ENCODE measurements at regions not wholly inside any gene's neighbourhood (a gene's known extent, or its start where the extent isn't known, plus 50 kb on each side); places are given as distances from the start of the nearest gene placed in this dataset.

GRCh38 chr5:8831854-8832253 lies 714.0 kb downstream of the SEMA5A start:
- WGBS (ENCODE audit: low lambda C conversion rate) = 0% methylated on average over 1 of the region's 1 CpG
- intact Hi-C loops (cut with micrococcal nuclease; ENCODE audit: unreplicated experiment) = no loop called here
- Histone ChIP-seq H3K27ac (ENCODE audit: extremely low read length, insufficient read depth, low read length) (no peak overlapping the region), H2AFZ (ENCODE audit: low read length) (no peak overlapping the region), H3K4me2 (ENCODE audit: low read depth, low read length) (no peak overlapping the region), H3K27me3 (ENCODE audit: control insufficient read depth in 1 of 2, insufficient read depth in 2 of 2, low read length in 2 of 2) (no peaks in the 10 kb centered on the region), H3K36me3 (replicated peaks in 1 of 2; ENCODE audit: control insufficient read depth in 1 of 2, insufficient read depth in 2 of 2, low read length in 2 of 2) (no peaks in the 10 kb centered on the region), H3K4me3 (replicated peaks in 1 of 3; ENCODE audit: insufficient read depth in 1 of 3, low read depth in 2 of 3, low read length in 3 of 3) (no peak overlapping the region), H3K4me1 (ENCODE audit: insufficient read depth, low read length) (no peaks in the 10 kb centered on the region), H3K9me3 (ENCODE audit: low read length) (peaks cover 79% of the 10 kb centered on the region), H3K79me2 (ENCODE audit: insufficient read depth, low read length) (no peaks in the 10 kb centered on the region), H4K20me1 (ENCODE audit: insufficient read depth, low read length) (no peaks in the 10 kb centered on the region), H3K9ac (ENCODE audit: insufficient read depth, low read depth, low read length) (no peak overlapping the region)
- in situ Hi-C loops (cut with HindIII; ENCODE audit: extremely low pct_ligation_motif_present, low pct_unique_long_range_greater_than_20kb) = no loop called here
- no peak for ATAC-seq
- BruUV-seq (replicated peaks) = no TSS peak
- CTCF ChIA-PET (ENCODE audit: low intra/inter-chr PET ratio, low total read pairs) = no interaction called here
- FAIRE-seq = no peak
- DNase-seq (ENCODE audit: low spot score) = no peak
- POLR2A ChIA-PET = no interaction called here
- TF ChIP-seq ZSCAN30 (CRISPR knock-in tag; IDR thresholded peaks at IDR 0.05) (no peak), ZMAT5 (CRISPR knock-in tag; IDR thresholded peaks at IDR 0.05; ENCODE audit: borderline replicate concordance, low read depth) (no peak), TRIM24 (CRISPR knock-in tag; IDR thresholded peaks at IDR 0.05) (no peak), TGIF2 (CRISPR knock-in tag; IDR thresholded peaks at IDR 0.05) (no peak), ZNF530 (CRISPR knock-in tag; IDR thresholded peaks at IDR 0.05; ENCODE audit: low read depth) (no peak), ISL2 (CRISPR knock-in tag; IDR thresholded peaks at IDR 0.05) (no peak), ZNF883 (CRISPR knock-in tag; IDR thresholded peaks at IDR 0.05; ENCODE audit: not compliant biosample characterization) (no peak), ZBED4 (CRISPR knock-in tag; IDR thresholded peaks at IDR 0.05; ENCODE audit: borderline replicate concordance) (no peak), HIVEP1 (CRISPR knock-in tag; IDR thresholded peaks at IDR 0.05) (no peak), HES4 (CRISPR knock-in tag; IDR thresholded peaks at IDR 0.05; ENCODE audit: borderline replicate concordance) (no peak), E2F2 (CRISPR knock-in tag; IDR thresholded peaks at IDR 0.05; ENCODE audit: borderline replicate concordance) (no peak), ZSCAN12 (CRISPR knock-in tag; IDR thresholded peaks at IDR 0.05) (no peak), ZFP36 (IDR thresholded peaks at IDR 0.05; ENCODE audit: borderline replicate concordance, low read depth, low read length, partially characterized antibody) (no peak), ZFY (CRISPR knock-in tag; IDR thresholded peaks at IDR 0.05) (no peak), ETS1 (CRISPR knock-in tag; IDR thresholded peaks at IDR 0.05) (no peak), FOXK2 (IDR thresholded peaks at IDR 0.05) (no peak), ZNF564 (CRISPR knock-in tag; IDR thresholded peaks at IDR 0.05) (no peak), SPEN (CRISPR knock-in tag; IDR thresholded peaks at IDR 0.05; ENCODE audit: low read depth) (no peak), KDM3A (CRISPR knock-in tag; IDR thresholded peaks at IDR 0.05; ENCODE audit: low read depth) (no peak), MXI1 (IDR thresholded peaks at IDR 0.05; ENCODE audit: borderline replicate concordance, low read depth, low read length) (no peak)
